B cell (primary cell): ENCODE measurements at regions not wholly inside any gene's neighbourhood (a gene's known extent, or its start where the extent isn't known, plus 50 kb on each side); places are given as distances from the start of the nearest gene placed in this dataset.

Source experiments
- ATAC-seq: fragments of 200-7000 bp; cut with Tn5 transposase; one replicate; pipeline ENCODE4 v1.10.0; 2021; ENCODE audit warnings: low read depth, mild to moderate bottlenecking, moderate number of reproducible peaks, moderate library complexity
- CTCF ChIA-PET: fragments of 350-600 bp; sonication (Branson Sonifier 250); formaldehyde crosslinking; loops from one replicate; lab custom pipeline; 2021; ENCODE audit warnings: antibody characterized with exemption, inconsistent platforms; lab: Charles Lee
- POLR2A ChIA-PET: fragments of 350-600 bp; sonication (Branson Sonifier 250); formaldehyde crosslinking; loops from one replicate; lab custom pipeline; 2021; ENCODE audit warnings: antibody characterized with exemption; lab: Charles Lee
- DNase-seq: peaks from one replicate; pipeline ENCODE4 v3.0.0; 2013
- H2AFZ ChIP-seq: 2 replicates; pipeline ENCODE4 v1.6.1; 2012; ENCODE audit warnings: mild to moderate bottlenecking, low read depth, low read length; ENCODE audit not compliant: insufficient read depth, poor library complexity, severe bottlenecking
- H3K27ac ChIP-seq, 2 donors: 1 replicate in 1 of 2; 2 replicates in 1 of 2; pipeline ENCODE4 v1.5.1; 2012 to 2013; ENCODE audit warnings: low read length in 2 of 2, mild to moderate bottlenecking in 2 of 2, moderate library complexity in 1 of 2
- H3K27me3 ChIP-seq, 4 experiments: fragments of 200-600 bp in 1 of 4; sonication (generic) in 1 of 4; replicated peaks in 1 of 4; 1 replicate in 2 of 4; 2 replicates in 2 of 4; pipeline versions ENCODE4 v1.6.1 to v1.7.0; 2013 to 2016; ENCODE audit warnings: low read length in 3 of 4, mild to moderate bottlenecking in 2 of 4, mixed read lengths in 1 of 4, moderate library complexity in 1 of 4; ENCODE audit not compliant: insufficient read depth in 4 of 4, control insufficient read depth in 3 of 4; ENCODE audit errors: control extremely low read depth in 1 of 4
- H3K36me3 ChIP-seq, 2 experiments: replicated peaks in 1 of 2; 1 replicate in 1 of 2; 2 replicates in 1 of 2; pipeline versions ENCODE4 v1.6.1 to v1.7.1; 2013; ENCODE audit warnings: low read length in 1 of 2; ENCODE audit not compliant: insufficient read depth in 2 of 2, control insufficient read depth in 1 of 2; ENCODE audit errors: control extremely low read depth in 1 of 2, extremely low read depth in 1 of 2
- H3K4me1 ChIP-seq, 2 donors: fragments of 200-600 bp in 1 of 2; sonication (generic) in 1 of 2; 1 replicate in 1 of 2; 2 replicates in 1 of 2; pipeline versions ENCODE4 v1.5.1 to v1.6.1; 2013 to 2017; ENCODE audit warnings: low read length in 2 of 2; ENCODE audit not compliant: control insufficient read depth in 2 of 2, insufficient read depth in 2 of 2
- H3K4me2 ChIP-seq: replicated peaks from 2 replicates; pipeline ENCODE3; 2012; ENCODE audit warnings: mild to moderate bottlenecking, low read depth, low read length; ENCODE audit not compliant: poor library complexity, severe bottlenecking
- H3K4me3 ChIP-seq, 5 experiments: fragments of 200-600 bp in 1 of 5; sonication (generic) in 1 of 5; 1 replicate in 3 of 5; 2 replicates in 2 of 5; pipeline versions ENCODE4 v1.5.1 to v1.7.0; 2011 to 2016; ENCODE audit warnings: low read length in 4 of 5, mild to moderate bottlenecking in 4 of 5, low read depth in 2 of 5, control low read depth in 1 of 5, moderate library complexity in 1 of 5; ENCODE audit not compliant: insufficient read depth in 1 of 5; ENCODE audit errors: control extremely low read depth in 1 of 5, extremely low read depth in 1 of 5
- H3K79me2 ChIP-seq: fragments of 200-600 bp; sonication (generic); one replicate; pipeline ENCODE4 v1.6.0; 2016; ENCODE audit warnings: low read length; ENCODE audit not compliant: control insufficient read depth, insufficient read depth
- H3K9ac ChIP-seq: fragments of 200-600 bp; sonication (generic); 2 replicates; pipeline ENCODE4 v1.6.1; 2017; ENCODE audit warnings: mild to moderate bottlenecking, low read length, moderate library complexity
- H3K9me3 ChIP-seq, 3 donors: one replicate each; pipeline versions ENCODE4 v1.6.1 to v1.7.1; 2013; ENCODE audit warnings: low read length in 2 of 3; ENCODE audit not compliant: control insufficient read depth in 2 of 3, insufficient read depth in 1 of 3; ENCODE audit errors: control extremely low read depth in 1 of 3
- H4K20me1 ChIP-seq: 2 replicates; pipeline ENCODE4 v1.6.0; 2012; ENCODE audit warnings: mild to moderate bottlenecking, low read length; ENCODE audit not compliant: insufficient read depth, control insufficient read depth, poor library complexity, severe bottlenecking
- H3K27ac Mint-ChIP-seq: one replicate; pipeline ENCODE4 v1.8.0; 2021; ENCODE audit warnings: mixed read lengths
- H3K27me3 Mint-ChIP-seq: one replicate; pipeline ENCODE4 v1.8.0; 2021; ENCODE audit warnings: mixed read lengths
- H3K4me1 Mint-ChIP-seq: one replicate; pipeline ENCODE4 v1.8.0; 2021; ENCODE audit warnings: mixed read lengths
- H3K4me3 Mint-ChIP-seq: one replicate; pipeline ENCODE4 v1.8.0; 2021; ENCODE audit warnings: mixed read lengths
- H3K9me3 Mint-ChIP-seq: one replicate; pipeline ENCODE4 v1.8.0; 2022; ENCODE audit warnings: mixed read lengths; ENCODE audit not compliant: insufficient read depth
- CTCF ChIP-seq: fragments of 200-600 bp; IDR thresholded peaks from one replicate; pipeline ENCODE4 v1.8.0; 2022; ENCODE audit warnings: antibody characterized with exemption, mild to moderate bottlenecking
- EZH2 ChIP-seq: IDR thresholded peaks from 2 replicates; pipeline ENCODE4 v1.6.1; 2012; ENCODE audit warnings: borderline replicate concordance, low read depth, mild to moderate bottlenecking, moderate library complexity, low read length; ENCODE audit not compliant: insufficient read depth, poor library complexity, severe bottlenecking
- WGBS: methylation state at CpG from one replicate; pipeline ENCODE4 v1.1.5; 2013; ENCODE audit warnings: missing lambda C conversion rate; ENCODE audit not compliant: insufficient coverage; 5-methylcytosine and 5-hydroxymethylcytosine counted together
- intact Hi-C: fragments of 100-400 bp; cut with micrococcal nuclease; formaldehyde crosslinking; loops from one replicate; pipeline ENCODE4 v1.10.0; 2022

GRCh38 chr3:80040067-80040466, 272.3 kb upstream of the ROBO1 start:
- intact Hi-C loops = no loop called here
- CTCF ChIA-PET = no interaction called here
- Histone ChIP-seq H3K4me3 (no peak overlapping the region), H3K4me2 (no peak overlapping the region), H3K9ac (no peak overlapping the region), H3K27me3 (no peaks in the 10 kb centered on the region), H4K20me1 (no peaks in the 10 kb centered on the region), H3K4me1 (no peaks in the 10 kb centered on the region), H3K9me3 (peaks cover 0 to 6% (median 0%) of the 10 kb centered on the region in 3 donors), H2AFZ (no peak overlapping the region), H3K36me3 (no peaks in the 10 kb centered on the region), H3K27ac (no peak overlapping the region), H3K79me2 (no peaks in the 10 kb centered on the region)
- no peak for TF ChIP-seq EZH2
- TF ChIP-seq CTCF = no peak
- Mint-ChIP-seq H3K4me3 (no peak overlapping the region), H3K27me3 (no peaks in the 10 kb centered on the region), H3K27ac (no peak overlapping the region), H3K9me3 (no peaks in the 10 kb centered on the region), H3K4me1 (no peaks in the 10 kb centered on the region)
- WGBS = no CpG with 5 or more reads among the region's 2 CpGs
- POLR2A ChIA-PET = no interaction called here
- DNase-seq (no peak), ATAC-seq (no peak)

GRCh38 chr3:80036176-80036575, 268.4 kb upstream of the ROBO1 start:
- H3K4me3 Mint-ChIP-seq = no peak overlapping the region
- no peaks in the 10 kb centered on the region for H3K4me1 Mint-ChIP-seq
- DNase-seq = no peak
- H3K9me3 Mint-ChIP-seq = no peaks in the 10 kb centered on the region
- peaks cover 0 to 3% (median 0%) of the 10 kb centered on the region in 3 donors for H3K9me3 ChIP-seq
- H3K79me2 ChIP-seq = no peaks in the 10 kb centered on the region
- no peak for TF ChIP-seq EZH2
- TF ChIP-seq CTCF = no peak
- H3K27me3 Mint-ChIP-seq = no peaks in the 10 kb centered on the region
- intact Hi-C loops = no loop called here
- no peak for ATAC-seq
- no peak overlapping the region for H2AFZ ChIP-seq
- H3K27me3 ChIP-seq = no peaks in the 10 kb centered on the region
- no peaks in the 10 kb centered on the region for H3K4me1 ChIP-seq
- no peak overlapping the region for H3K4me2 ChIP-seq
- POLR2A ChIA-PET = no interaction called here
- CTCF ChIA-PET = no interaction called here
- no peaks in the 10 kb centered on the region for H4K20me1 ChIP-seq
- H3K36me3 ChIP-seq = no peaks in the 10 kb centered on the region
- H3K9ac ChIP-seq = no peak overlapping the region
- H3K27ac Mint-ChIP-seq = no peak overlapping the region
- no peak overlapping the region for H3K4me3 ChIP-seq
- H3K27ac ChIP-seq = no peak overlapping the region
